Activated CD4-positive, alpha-beta T cell treated with anti-CD3 and anti-CD28 coated beads, Interleukin-2, amount 10 ng/mL, durations not matched to agents 24 days and 14 days (primary cell): ENCODE measurements at regions not wholly inside any gene's neighbourhood (a gene's known extent, or its start where the extent isn't known, plus 50 kb on each side); places are given as distances from the start of the nearest gene placed in this dataset.

Experiments used
- DNase-seq: peaks from one replicate; pipeline ENCODE4 v3.0.0; 2022
- H3K27ac Mint-ChIP-seq: one replicate; pipeline ENCODE4 v1.8.0; 2022; ENCODE audit warnings: mild to moderate bottlenecking, mixed read lengths
- H3K27me3 Mint-ChIP-seq: one replicate; pipeline ENCODE4 v1.8.0; 2022; ENCODE audit warnings: mixed read lengths
- H3K36me3 Mint-ChIP-seq: one replicate; pipeline ENCODE4 v1.8.0; 2022; ENCODE audit warnings: low read depth, mild to moderate bottlenecking, mixed read lengths
- H3K4me1 Mint-ChIP-seq: one replicate; pipeline ENCODE4 v1.8.0; 2021; ENCODE audit warnings: mixed read lengths
- H3K4me3 Mint-ChIP-seq: one replicate; pipeline ENCODE4 v1.8.0; 2022; ENCODE audit warnings: mild to moderate bottlenecking, moderate library complexity, mixed read lengths
- H3K9me3 Mint-ChIP-seq: one replicate; pipeline ENCODE4 v1.8.0; 2021; ENCODE audit warnings: mixed read lengths
- intact Hi-C: fragments of 100-400 bp; cut with micrococcal nuclease; formaldehyde crosslinking; loops from one replicate; pipeline ENCODE4 v1.15.1; 2023

DNA sequence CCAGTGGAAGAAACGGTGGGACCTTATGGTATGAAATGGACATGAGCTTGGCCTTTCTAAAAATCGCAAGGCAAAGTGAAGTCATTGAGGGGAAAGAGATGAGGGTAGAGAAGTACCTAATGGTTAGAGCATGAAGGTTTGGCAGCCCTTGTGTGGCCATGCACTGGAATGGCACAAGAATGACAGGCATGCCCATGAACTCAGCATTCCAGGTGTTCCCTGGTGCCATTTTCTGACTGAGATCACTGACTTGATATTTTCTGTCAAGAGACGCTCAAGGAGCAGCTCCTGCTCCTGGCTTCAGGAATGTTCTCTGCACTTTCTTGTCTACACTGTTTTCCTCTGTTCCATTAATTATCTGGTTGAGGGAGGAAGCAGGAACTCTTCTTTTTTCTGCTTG lies 225.0 kb upstream of the SLC10A2 start:
- no peaks in the 10 kb centered on the region for H3K27me3 Mint-ChIP-seq
- DNase-seq, result no peak
- no peak overlapping the region for H3K4me3 Mint-ChIP-seq
- no peaks in the 10 kb centered on the region for H3K36me3 Mint-ChIP-seq
- no peak overlapping the region for H3K27ac Mint-ChIP-seq
- intact Hi-C loops, result no loop called here
- peaks cover 4% of the 10 kb centered on the region for H3K9me3 Mint-ChIP-seq
- peaks cover 2% of the 10 kb centered on the region for H3K4me1 Mint-ChIP-seq

DNA sequence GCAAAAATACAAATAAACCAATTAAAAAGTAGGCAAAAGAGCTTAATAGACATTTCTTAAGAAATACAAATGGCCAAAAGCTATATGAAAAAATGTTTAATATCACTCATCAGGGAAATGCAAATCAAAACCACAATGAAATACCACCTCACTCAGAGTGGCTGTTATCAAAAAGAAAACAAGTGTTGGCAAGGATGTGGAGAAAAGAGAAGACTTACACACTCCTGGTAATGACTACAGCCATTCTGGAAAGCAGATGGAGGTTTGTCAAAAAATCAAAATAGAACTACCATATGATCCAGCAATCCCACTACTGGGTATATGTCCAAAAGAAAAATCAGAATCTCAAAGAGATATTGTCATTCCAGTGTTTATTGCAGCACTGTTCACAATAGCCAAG lies 223.5 kb upstream of the SLC10A2 start:
- peaks cover 2% of the 10 kb centered on the region for H3K4me1 Mint-ChIP-seq
- H3K4me3 Mint-ChIP-seq, result no peak overlapping the region
- peaks cover 4% of the 10 kb centered on the region for H3K9me3 Mint-ChIP-seq
- DNase-seq, result no peak
- H3K27ac Mint-ChIP-seq, result no peak overlapping the region
- H3K36me3 Mint-ChIP-seq, result no peaks in the 10 kb centered on the region
- H3K27me3 Mint-ChIP-seq, result no peaks in the 10 kb centered on the region
- intact Hi-C loops, result no loop called here

DNA sequence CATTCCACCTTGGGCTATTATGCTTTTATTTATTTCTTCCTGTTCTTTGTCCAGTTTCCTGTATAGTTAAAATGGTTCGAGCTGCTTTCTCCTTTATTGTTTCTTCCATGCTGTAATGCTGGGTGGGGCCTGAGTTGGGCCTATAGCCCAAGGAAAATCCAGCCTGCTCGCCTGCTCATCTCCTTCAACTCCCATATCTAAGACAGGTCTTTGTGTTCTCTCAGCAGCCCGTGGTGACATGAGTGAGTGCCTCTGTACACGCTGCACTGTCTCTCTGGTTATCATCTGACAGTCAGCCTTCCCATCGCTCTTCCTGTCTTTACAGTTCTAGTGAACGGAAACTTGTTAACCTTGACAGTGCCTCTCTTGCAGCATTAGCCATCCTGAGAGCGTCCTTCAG lies 221.9 kb upstream of the SLC10A2 start:
- peaks cover 2% of the 10 kb centered on the region for H3K4me1 Mint-ChIP-seq
- H3K27me3 Mint-ChIP-seq, result no peaks in the 10 kb centered on the region
- intact Hi-C loops, result no loop called here
- H3K9me3 Mint-ChIP-seq, result peaks cover 4% of the 10 kb centered on the region
- H3K36me3 Mint-ChIP-seq, result no peaks in the 10 kb centered on the region
- peak overlapping the region; percentile 32 for H3K27ac Mint-ChIP-seq
- H3K4me3 Mint-ChIP-seq, result no peak overlapping the region
- no peak for DNase-seq

DNA sequence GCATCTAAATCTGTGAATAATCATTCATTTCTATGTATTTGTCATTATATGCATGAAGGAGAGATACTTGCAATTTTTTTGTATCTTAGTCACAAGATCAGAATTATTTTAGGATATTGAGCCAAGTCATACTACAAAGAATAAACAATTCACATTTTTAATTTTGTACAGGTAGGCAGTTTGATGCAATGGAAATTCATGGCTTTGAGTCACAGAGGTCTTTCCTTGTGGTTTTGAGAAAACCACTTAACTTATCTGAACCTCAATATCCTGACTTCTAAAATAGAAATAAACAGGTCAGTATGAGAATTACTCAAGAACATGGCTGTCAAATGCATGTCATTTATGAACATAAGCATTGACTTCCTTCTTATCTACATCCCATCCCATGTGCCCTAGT lies 221.4 kb upstream of the SLC10A2 start:
- H3K27ac Mint-ChIP-seq, result no peak overlapping the region
- intact Hi-C loops, result no loop called here
- H3K4me1 Mint-ChIP-seq, result peaks cover 2% of the 10 kb centered on the region

GRCh38 chr13:103284466-103284865 lies 218.2 kb upstream of the SLC10A2 start:
- H3K36me3 Mint-ChIP-seq, result no peaks in the 10 kb centered on the region
- peaks cover 2% of the 10 kb centered on the region for H3K27me3 Mint-ChIP-seq
- no peak for DNase-seq
- no peak overlapping the region for H3K4me3 Mint-ChIP-seq
- peaks cover 2% of the 10 kb centered on the region for H3K4me1 Mint-ChIP-seq
- H3K9me3 Mint-ChIP-seq, result no peaks in the 10 kb centered on the region
- H3K27ac Mint-ChIP-seq, result no peak overlapping the region
- intact Hi-C loops, result no loop called here

More for the DNA sequence above, 221.4 kb upstream of the SLC10A2 start:
- DNase-seq, result no peak
- H3K9me3 Mint-ChIP-seq, result peaks cover 4% of the 10 kb centered on the region
- H3K4me3 Mint-ChIP-seq, result no peak overlapping the region
- no peaks in the 10 kb centered on the region for H3K36me3 Mint-ChIP-seq
- H3K27me3 Mint-ChIP-seq, result peaks cover 2% of the 10 kb centered on the region

DNA sequence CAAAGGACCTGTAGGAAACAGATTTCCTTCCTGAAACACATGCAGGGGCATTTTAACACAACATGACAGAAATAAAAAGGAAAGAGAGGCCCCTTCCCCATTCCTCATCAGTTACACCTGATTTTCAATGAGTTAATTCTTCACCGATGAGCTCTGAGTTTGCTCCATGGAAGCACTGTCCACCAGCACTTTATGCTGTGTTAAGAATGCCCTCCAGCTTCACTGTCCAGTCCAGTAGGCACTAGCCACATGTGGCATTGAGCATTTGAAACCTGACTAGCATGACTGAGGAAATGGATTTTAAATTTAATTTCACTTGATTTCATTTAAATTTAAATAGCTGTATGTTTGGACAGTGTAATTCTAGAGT lies 217.2 kb upstream of the SLC10A2 start:
- Mint-ChIP-seq H3K27me3 (peaks cover 2% of the 10 kb centered on the region), H3K36me3 (no peaks in the 10 kb centered on the region), H3K4me1 (peaks cover 2% of the 10 kb centered on the region), H3K4me3 (no peak overlapping the region), H3K27ac (no peak overlapping the region), H3K9me3 (no peaks in the 10 kb centered on the region)
- intact Hi-C loops, result no loop called here
- DNase-seq, result no peak

GRCh38 chr13:103282571-103283450 lies 216.6 kb upstream of the SLC10A2 start:
- DNase-seq, result no peak
- Mint-ChIP-seq H3K4me3 (no peak overlapping the region), H3K9me3 (no peaks in the 10 kb centered on the region), H3K36me3 (no peaks in the 10 kb centered on the region), H3K4me1 (no peaks in the 10 kb centered on the region), H3K27ac (no peak overlapping the region), H3K27me3 (peaks cover 2% of the 10 kb centered on the region)
- intact Hi-C loops, result no loop called here

- no peaks in the 10 kb centered on the region for H3K9me3 Mint-ChIP-seq
- H3K36me3 Mint-ChIP-seq, result no peaks in the 10 kb centered on the region
- H3K27ac Mint-ChIP-seq, result no peak overlapping the region
- H3K4me3 Mint-ChIP-seq, result no peak overlapping the region
- intact Hi-C loops, result no loop called here
- DNase-seq, result no peak
- H3K27me3 Mint-ChIP-seq, result peaks cover 2% of the 10 kb centered on the region
- H3K4me1 Mint-ChIP-seq, result no peaks in the 10 kb centered on the region
Observed at GRCh38 chr13:103277959-103278694, 211.9 kb upstream of the SLC10A2 start.

DNA sequence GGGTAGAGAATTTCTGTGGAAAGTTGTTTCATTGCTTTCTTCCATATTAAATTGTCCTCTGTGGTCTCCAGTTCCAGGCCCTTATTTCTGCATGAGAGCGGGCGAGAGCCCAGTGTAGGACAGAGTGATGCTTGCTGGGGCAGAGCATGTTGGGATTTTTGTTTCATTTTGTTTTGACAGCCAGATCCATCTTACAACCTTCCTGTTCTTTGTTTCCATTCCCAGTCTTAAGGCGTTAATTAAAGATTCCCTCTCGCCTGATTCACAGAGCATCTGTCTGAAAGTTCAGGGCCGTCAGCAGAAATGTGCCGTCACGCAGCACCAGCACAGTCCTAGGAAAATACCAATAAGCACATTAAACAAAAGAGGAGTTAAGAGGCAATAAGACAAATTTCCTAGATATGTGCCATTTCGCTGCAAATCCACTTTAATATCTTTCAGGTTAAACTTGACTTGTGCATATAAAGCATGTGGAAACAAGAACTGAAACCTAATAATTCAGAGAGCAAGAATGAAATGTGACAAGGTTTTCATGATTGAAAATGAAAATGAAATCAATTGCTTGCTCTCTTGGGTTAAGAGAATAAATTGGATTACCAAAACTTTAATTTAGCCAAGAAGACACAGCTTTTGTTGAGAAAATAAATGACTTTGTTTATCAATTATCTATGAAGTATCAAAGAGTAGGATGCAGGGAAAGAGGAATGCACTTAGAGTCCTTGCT lies 210.7 kb upstream of the SLC10A2 start:
- no peaks in the 10 kb centered on the region for H3K4me1 Mint-ChIP-seq
- no peak overlapping the region for H3K4me3 Mint-ChIP-seq
- H3K27me3 Mint-ChIP-seq, result no peaks in the 10 kb centered on the region
- H3K9me3 Mint-ChIP-seq, result no peaks in the 10 kb centered on the region
- no peak for DNase-seq
- H3K36me3 Mint-ChIP-seq, result no peaks in the 10 kb centered on the region
- intact Hi-C loops, result no loop called here
- no peak overlapping the region for H3K27ac Mint-ChIP-seq

DNA sequence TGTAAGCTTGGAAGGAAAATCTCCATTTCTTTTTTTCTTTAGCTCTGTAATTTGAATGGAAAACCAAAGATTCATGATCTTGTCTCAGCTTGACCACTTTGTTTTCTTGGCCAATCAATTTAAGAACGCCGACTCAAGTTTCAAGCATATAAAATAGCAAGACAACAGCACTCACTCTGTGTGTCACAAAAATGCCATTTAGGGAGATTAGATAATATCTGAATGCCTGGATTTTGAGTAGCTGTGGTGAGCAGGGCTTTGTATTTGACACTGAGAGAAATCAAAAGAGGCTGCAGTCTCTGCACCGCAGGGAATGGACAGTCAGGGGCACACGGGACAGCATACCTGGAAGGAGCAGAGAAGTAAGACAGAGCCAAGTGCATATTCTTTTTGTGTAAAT lies 209.5 kb upstream of the SLC10A2 start:
- no peak for DNase-seq
- H3K27ac Mint-ChIP-seq, result no peak overlapping the region
- H3K4me3 Mint-ChIP-seq, result no peak overlapping the region
- no peaks in the 10 kb centered on the region for H3K9me3 Mint-ChIP-seq
- H3K27me3 Mint-ChIP-seq, result no peaks in the 10 kb centered on the region
- no peaks in the 10 kb centered on the region for H3K4me1 Mint-ChIP-seq
- intact Hi-C loops, result no loop called here
- no peaks in the 10 kb centered on the region for H3K36me3 Mint-ChIP-seq

DNA sequence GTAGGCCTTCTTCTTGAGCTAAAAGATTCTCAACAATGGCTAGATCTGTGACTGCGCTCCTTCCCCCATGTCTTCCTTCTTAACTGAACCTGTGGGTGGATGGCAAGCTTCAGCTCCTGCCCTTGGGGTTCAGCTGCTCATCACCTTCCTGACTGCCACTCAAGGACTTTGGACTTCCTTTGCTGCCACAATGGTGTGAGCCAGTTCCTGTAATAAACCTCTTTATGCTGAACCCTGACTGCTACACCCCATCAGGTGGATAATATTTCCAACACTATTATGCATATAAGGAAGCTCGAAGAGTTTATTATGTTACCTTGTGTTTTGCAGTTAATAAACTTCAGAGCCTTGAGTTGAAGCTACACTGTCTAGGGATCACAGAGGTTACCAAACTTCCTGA lies 208.9 kb upstream of the SLC10A2 start:
- Mint-ChIP-seq H3K4me1 (no peaks in the 10 kb centered on the region), H3K27ac (no peak overlapping the region), H3K36me3 (no peaks in the 10 kb centered on the region), H3K4me3 (no peak overlapping the region), H3K9me3 (no peaks in the 10 kb centered on the region), H3K27me3 (no peaks in the 10 kb centered on the region)
- intact Hi-C loops, result no loop called here
- no peak for DNase-seq

DNA sequence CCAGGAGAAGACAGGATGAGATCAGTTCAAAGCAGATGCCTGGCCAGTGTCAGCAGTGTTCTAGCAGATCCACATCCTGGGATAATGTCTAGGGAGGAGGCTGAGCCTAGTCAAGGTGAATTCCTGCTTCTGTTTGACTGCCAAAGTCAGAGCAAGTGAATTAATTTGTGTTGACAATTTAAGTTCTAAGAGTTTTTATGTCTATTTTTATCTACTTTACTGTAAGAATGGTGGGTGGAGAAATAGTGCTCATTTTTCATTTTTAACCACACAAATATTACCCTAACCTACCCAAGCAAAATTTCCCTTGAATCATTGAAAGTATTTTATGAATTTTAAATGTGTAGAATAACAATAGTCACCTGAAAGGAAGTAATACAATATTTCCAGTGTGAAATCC lies 207.6 kb upstream of the SLC10A2 start:
- no peak overlapping the region for H3K4me3 Mint-ChIP-seq
- DNase-seq, result peak; percentile 37
- H3K4me1 Mint-ChIP-seq, result no peaks in the 10 kb centered on the region
- H3K27ac Mint-ChIP-seq, result no peak overlapping the region
- no peaks in the 10 kb centered on the region for H3K9me3 Mint-ChIP-seq
- no peaks in the 10 kb centered on the region for H3K27me3 Mint-ChIP-seq
- intact Hi-C loops, result no loop called here
- no peaks in the 10 kb centered on the region for H3K36me3 Mint-ChIP-seq

GRCh38 chr13:103272770-103273169 lies 206.6 kb upstream of the SLC10A2 start:
- H3K4me3 Mint-ChIP-seq, result no peak overlapping the region
- no peak for DNase-seq
- H3K27me3 Mint-ChIP-seq, result no peaks in the 10 kb centered on the region
- H3K9me3 Mint-ChIP-seq, result no peaks in the 10 kb centered on the region
- intact Hi-C loops, result no loop called here
- H3K27ac Mint-ChIP-seq, result no peak overlapping the region
- no peaks in the 10 kb centered on the region for H3K36me3 Mint-ChIP-seq
- H3K4me1 Mint-ChIP-seq, result no peaks in the 10 kb centered on the region

GRCh38 chr13:103263448-103263847 lies 197.2 kb upstream of the SLC10A2 start:
- no peaks in the 10 kb centered on the region for H3K36me3 Mint-ChIP-seq
- DNase-seq, result peak; percentile 40
- intact Hi-C loops, result no loop called here
- no peaks in the 10 kb centered on the region for H3K27me3 Mint-ChIP-seq
- no peak overlapping the region for H3K4me3 Mint-ChIP-seq
- no peak overlapping the region for H3K27ac Mint-ChIP-seq
- H3K4me1 Mint-ChIP-seq, result no peaks in the 10 kb centered on the region
- peaks cover 3% of the 10 kb centered on the region for H3K9me3 Mint-ChIP-seq
